ENCODE measurements at regions not wholly inside any gene's neighbourhood (a gene's known extent, or its start where the extent isn't known, plus 50 kb on each side); places are given as distances from the start of the nearest gene placed in this dataset.
A peak's percentile ranks its signal among the peaks of the same experiment; 100 is the strongest.

- no peak for TF ChIP-seq CTCF (IDR thresholded peaks at IDR 0.05; ENCODE audit: unreplicated experiment)
- Mint-ChIP-seq H3K27me3 (no peaks in the 10 kb centered on the region), H3K27ac (no peak overlapping the region), H3K9me3 (ENCODE audit: low read depth) (peaks cover 5% of the 10 kb centered on the region), H3K4me3 (ENCODE audit: low read depth) (no peak overlapping the region), H3K36me3 (ENCODE audit: insufficient read depth) (no peaks in the 10 kb centered on the region), H3K4me1 (ENCODE audit: low read depth) (peaks cover 29% of the 10 kb centered on the region)
- no peak for DNase-seq (ENCODE audit: low spot score, unreplicated experiment)
These were observed 243.7 kb upstream of the SOX4 start for GRCh38 chr6:21349834-21350233.

DNA sequence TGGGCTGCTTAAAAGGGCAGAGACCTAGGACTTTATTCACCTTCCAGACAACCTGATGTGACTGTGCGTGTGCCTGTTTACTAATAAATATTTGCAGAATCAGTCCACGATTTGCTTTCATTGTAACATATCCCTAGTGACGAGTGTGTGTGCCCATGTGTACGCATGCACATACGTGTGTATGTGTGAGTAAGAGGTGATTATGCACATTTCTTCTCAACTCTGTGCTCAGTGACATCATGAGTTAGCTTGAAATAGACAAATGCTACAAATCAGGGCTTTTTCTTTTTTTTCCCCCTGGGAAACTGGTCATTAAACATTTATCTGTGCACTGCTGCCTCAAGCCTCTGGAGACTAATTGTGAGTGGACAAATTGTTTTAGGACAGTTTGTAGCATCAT lies 242.6 kb upstream of the SOX4 start:
- TF ChIP-seq CTCF (IDR thresholded peaks at IDR 0.05; ENCODE audit: unreplicated experiment), result no peak
- H3K36me3 Mint-ChIP-seq (ENCODE audit: insufficient read depth), result no peaks in the 10 kb centered on the region

GRCh38 chr6:21352131-21352530 lies 241.4 kb upstream of the SOX4 start:
- Mint-ChIP-seq H3K9me3 (ENCODE audit: low read depth) (no peaks in the 10 kb centered on the region), H3K27me3 (no peaks in the 10 kb centered on the region), H3K4me3 (ENCODE audit: low read depth) (no peak overlapping the region), H3K4me1 (ENCODE audit: low read depth) (peaks cover 31% of the 10 kb centered on the region), H3K36me3 (ENCODE audit: insufficient read depth) (no peaks in the 10 kb centered on the region), H3K27ac (peak overlapping the region; percentile 65)
- DNase-seq (ENCODE audit: low spot score, unreplicated experiment), result no peak
- TF ChIP-seq CTCF (IDR thresholded peaks at IDR 0.05; ENCODE audit: unreplicated experiment), result no peak

More for the DNA sequence above, 242.6 kb upstream of the SOX4 start:
- Mint-ChIP-seq H3K4me3 (ENCODE audit: low read depth) (no peak overlapping the region), H3K27me3 (no peaks in the 10 kb centered on the region), H3K27ac (no peak overlapping the region), H3K9me3 (ENCODE audit: low read depth) (no peaks in the 10 kb centered on the region), H3K4me1 (ENCODE audit: low read depth) (peaks cover 31% of the 10 kb centered on the region)
- no peak for DNase-seq (ENCODE audit: low spot score, unreplicated experiment)

- no peak for DNase-seq (ENCODE audit: low spot score, unreplicated experiment)
- Mint-ChIP-seq H3K36me3 (ENCODE audit: insufficient read depth) (no peaks in the 10 kb centered on the region), H3K27ac (no peak overlapping the region), H3K9me3 (ENCODE audit: low read depth) (no peaks in the 10 kb centered on the region), H3K4me3 (ENCODE audit: low read depth) (no peak overlapping the region), H3K27me3 (no peaks in the 10 kb centered on the region), H3K4me1 (ENCODE audit: low read depth) (peaks cover 17% of the 10 kb centered on the region)
- no peak for TF ChIP-seq CTCF (IDR thresholded peaks at IDR 0.05; ENCODE audit: unreplicated experiment)
These were observed 238.7 kb upstream of the SOX4 start for GRCh38 chr6:21354805-21355238.

DNA sequence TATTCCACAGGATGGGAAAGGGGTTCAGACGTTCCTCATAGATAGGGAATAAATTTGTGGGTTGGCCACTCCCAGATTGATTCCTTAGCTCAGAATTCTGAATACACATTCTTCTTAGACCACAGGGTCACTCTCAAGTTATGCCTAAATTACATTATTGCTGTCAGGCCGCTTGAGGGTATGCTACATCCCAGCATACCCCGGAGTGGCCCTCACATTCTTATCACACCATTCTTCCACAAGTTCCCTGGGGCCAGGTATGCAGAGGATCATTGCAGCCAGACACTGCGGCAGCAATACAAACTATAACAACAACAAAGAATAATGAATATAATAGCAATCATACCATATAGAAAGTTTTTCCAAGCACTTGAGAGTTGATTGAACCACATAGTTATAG lies 237.9 kb upstream of the SOX4 start:
- TF ChIP-seq CTCF (IDR thresholded peaks at IDR 0.05; ENCODE audit: unreplicated experiment), result no peak
- Mint-ChIP-seq H3K4me1 (ENCODE audit: low read depth) (peaks cover 17% of the 10 kb centered on the region), H3K9me3 (ENCODE audit: low read depth) (no peaks in the 10 kb centered on the region), H3K4me3 (ENCODE audit: low read depth) (no peak overlapping the region), H3K27ac (no peak overlapping the region), H3K27me3 (no peaks in the 10 kb centered on the region), H3K36me3 (ENCODE audit: insufficient read depth) (no peaks in the 10 kb centered on the region)
- no peak for DNase-seq (ENCODE audit: low spot score, unreplicated experiment)
